Calu3 (cell line): ENCODE measurements at regions not wholly inside any gene's neighbourhood (a gene's known extent, or its start where the extent isn't known, plus 50 kb on each side); places are given as distances from the start of the nearest gene placed in this dataset.
A peak's percentile ranks its signal among the peaks of the same experiment; 100 is the strongest.

Experiments used
- BruUV-seq: library from RNA; stranded (reverse); fragments of 400-500 nt; replicated peaks from 2 replicates; lab custom pipeline; 2021; lab: Mats Ljungman, UMichigan
- CTCF ChIA-PET: fragments of 300-600 bp; sonication (Branson Sonifier 250); formaldehyde crosslinking; loops from one replicate; lab custom pipeline; 2022; ENCODE audit warnings: antibody characterized with exemption; lab: Charles Lee
- DNase-seq: peaks from one replicate; pipeline ENCODE4 v3.0.0; 2022
- H3K27ac Mint-ChIP-seq: one replicate; pipeline ENCODE4 v1.8.0; 2022; ENCODE audit warnings: mixed read lengths; ENCODE audit not compliant: unreplicated experiment
- H3K27me3 Mint-ChIP-seq: one replicate; pipeline ENCODE4 v1.8.0; 2022; ENCODE audit warnings: mixed read lengths; ENCODE audit not compliant: unreplicated experiment
- H3K36me3 Mint-ChIP-seq: one replicate; pipeline ENCODE4 v1.8.0; 2022; ENCODE audit warnings: mild to moderate bottlenecking, moderate library complexity, mixed read lengths; ENCODE audit not compliant: insufficient read depth, unreplicated experiment
- H3K4me1 Mint-ChIP-seq: one replicate; pipeline ENCODE4 v1.8.0; 2022; ENCODE audit warnings: mild to moderate bottlenecking, low read depth, mixed read lengths; ENCODE audit not compliant: unreplicated experiment
- H3K4me3 Mint-ChIP-seq: one replicate; pipeline ENCODE4 v1.8.0; 2022; ENCODE audit warnings: mild to moderate bottlenecking, low read depth, moderate library complexity, mixed read lengths; ENCODE audit not compliant: unreplicated experiment
- H3K9me3 Mint-ChIP-seq: one replicate; pipeline ENCODE4 v1.8.0; 2022; ENCODE audit warnings: low read depth, mixed read lengths; ENCODE audit not compliant: unreplicated experiment
- CTCF ChIP-seq: fragments of 200-600 bp; IDR thresholded peaks from one replicate; pipeline ENCODE4 v1.8.0; 2022; ENCODE audit warnings: antibody characterized with exemption; ENCODE audit not compliant: unreplicated experiment
- intact Hi-C: fragments of 100-400 bp; cut with micrococcal nuclease; formaldehyde crosslinking; loops from one replicate; pipeline ENCODE4 v1.10.0; 2022; ENCODE audit not compliant: unreplicated experiment

- TF ChIP-seq CTCF = no peak
- BruUV-seq = no TSS peak
- Mint-ChIP-seq H3K27ac (no peak overlapping the region), H3K27me3 (peaks cover 24% of the 10 kb centered on the region), H3K9me3 (peaks cover 11% of the 10 kb centered on the region), H3K4me1 (no peaks in the 10 kb centered on the region), H3K36me3 (no peaks in the 10 kb centered on the region), H3K4me3 (no peak overlapping the region)
- CTCF ChIA-PET = no interaction called here
- intact Hi-C loops = no loop called here
- no peak for DNase-seq
Observed at GRCh38 chr2:161564906-161565305, 59.3 kb upstream of the SLC4A10 start.

- Mint-ChIP-seq H3K36me3 (no peaks in the 10 kb centered on the region), H3K9me3 (no peaks in the 10 kb centered on the region), H3K27me3 (peaks cover 27% of the 10 kb centered on the region), H3K4me1 (no peaks in the 10 kb centered on the region), H3K4me3 (no peak overlapping the region), H3K27ac (no peak overlapping the region)
- CTCF ChIA-PET = no interaction called here
- intact Hi-C loops = no loop called here
- no peak for TF ChIP-seq CTCF
- no peak for DNase-seq
- BruUV-seq = no TSS peak
Observed at GRCh38 chr2:161569401-161569800, 54.8 kb upstream of the SLC4A10 start.

GRCh38 chr2:161570424-161571050 is 53.7 kb upstream of the SLC4A10 start:
- TF ChIP-seq CTCF = peak; percentile 26
- Mint-ChIP-seq H3K36me3 (no peaks in the 10 kb centered on the region), H3K4me3 (no peak overlapping the region), H3K27ac (no peak overlapping the region), H3K27me3 (peaks cover 27% of the 10 kb centered on the region), H3K4me1 (no peaks in the 10 kb centered on the region), H3K9me3 (no peaks in the 10 kb centered on the region)
- DNase-seq = no peak
- CTCF ChIA-PET = no interaction called here
- no TSS peak for BruUV-seq
- intact Hi-C loops = no loop called here

- CTCF ChIA-PET = no interaction called here
- Mint-ChIP-seq H3K4me1 (no peaks in the 10 kb centered on the region), H3K9me3 (no peaks in the 10 kb centered on the region), H3K27me3 (peaks cover 27% of the 10 kb centered on the region), H3K4me3 (no peak overlapping the region), H3K36me3 (no peaks in the 10 kb centered on the region), H3K27ac (no peak overlapping the region)
- TF ChIP-seq CTCF = no peak
- intact Hi-C loops = no loop called here
- no TSS peak for BruUV-seq
- no peak for DNase-seq
Observed at GRCh38 chr2:161571051-161571429, 53.2 kb upstream of the SLC4A10 start.
